ENCODE measurements at regions not wholly inside any gene's neighbourhood (a gene's known extent, or its start where the extent isn't known, plus 50 kb on each side); places are given as distances from the start of the nearest gene placed in this dataset.

DNA sequence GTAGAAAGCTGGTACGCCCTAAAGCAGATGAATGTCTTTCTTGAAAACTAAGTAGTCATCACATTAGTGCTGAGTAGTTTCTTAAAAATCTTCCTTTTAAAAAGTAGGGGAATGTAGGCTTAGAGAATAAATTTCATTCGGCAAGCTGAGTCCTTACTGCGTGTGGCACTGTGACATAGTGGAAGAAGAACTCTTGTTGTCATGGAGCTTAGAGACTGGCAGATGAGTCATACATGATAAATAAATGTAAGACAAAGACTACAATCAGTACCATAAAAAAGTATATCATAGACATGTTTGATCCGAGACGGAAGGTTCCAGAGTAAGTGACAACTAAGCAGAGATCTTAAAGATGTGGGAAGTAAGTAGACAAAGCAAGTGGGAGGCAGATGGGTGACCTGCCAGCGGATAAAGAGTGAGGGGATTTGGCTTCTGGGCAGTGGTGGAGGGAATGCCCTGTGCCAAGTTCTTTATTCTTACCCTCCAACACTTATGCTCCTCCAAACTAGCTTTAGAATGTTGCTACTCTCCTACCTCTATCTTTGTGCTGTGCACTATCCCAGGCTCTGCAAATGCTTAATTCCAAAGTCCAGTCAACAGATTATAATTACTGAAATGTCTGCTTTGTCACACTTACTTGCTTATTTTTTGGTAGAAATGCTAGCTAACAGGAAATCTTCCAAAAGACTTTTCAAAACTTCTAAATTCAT lies 608.5 kb upstream of the USP24 start:
- no peak for DNase-seq (ENCODE audit: low spot score)
- TF ChIP-seq, protein P1, sequence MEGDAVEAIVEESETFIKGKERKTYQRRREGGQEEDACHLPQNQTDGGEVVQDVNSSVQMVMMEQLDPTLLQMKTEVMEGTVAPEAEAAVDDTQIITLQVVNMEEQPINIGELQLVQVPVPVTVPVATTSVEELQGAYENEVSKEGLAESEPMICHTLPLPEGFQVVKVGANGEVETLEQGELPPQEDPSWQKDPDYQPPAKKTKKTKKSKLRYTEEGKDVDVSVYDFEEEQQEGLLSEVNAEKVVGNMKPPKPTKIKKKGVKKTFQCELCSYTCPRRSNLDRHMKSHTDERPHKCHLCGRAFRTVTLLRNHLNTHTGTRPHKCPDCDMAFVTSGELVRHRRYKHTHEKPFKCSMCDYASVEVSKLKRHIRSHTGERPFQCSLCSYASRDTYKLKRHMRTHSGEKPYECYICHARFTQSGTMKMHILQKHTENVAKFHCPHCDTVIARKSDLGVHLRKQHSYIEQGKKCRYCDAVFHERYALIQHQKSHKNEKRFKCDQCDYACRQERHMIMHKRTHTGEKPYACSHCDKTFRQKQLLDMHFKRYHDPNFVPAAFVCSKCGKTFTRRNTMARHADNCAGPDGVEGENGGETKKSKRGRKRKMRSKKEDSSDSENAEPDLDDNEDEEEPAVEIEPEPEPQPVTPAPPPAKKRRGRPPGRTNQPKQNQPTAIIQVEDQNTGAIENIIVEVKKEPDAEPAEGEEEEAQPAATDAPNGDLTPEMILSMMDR (IDR thresholded peaks at IDR 0.05; ENCODE audit: extremely low read depth, missing control alignments), result no peak

DNA sequence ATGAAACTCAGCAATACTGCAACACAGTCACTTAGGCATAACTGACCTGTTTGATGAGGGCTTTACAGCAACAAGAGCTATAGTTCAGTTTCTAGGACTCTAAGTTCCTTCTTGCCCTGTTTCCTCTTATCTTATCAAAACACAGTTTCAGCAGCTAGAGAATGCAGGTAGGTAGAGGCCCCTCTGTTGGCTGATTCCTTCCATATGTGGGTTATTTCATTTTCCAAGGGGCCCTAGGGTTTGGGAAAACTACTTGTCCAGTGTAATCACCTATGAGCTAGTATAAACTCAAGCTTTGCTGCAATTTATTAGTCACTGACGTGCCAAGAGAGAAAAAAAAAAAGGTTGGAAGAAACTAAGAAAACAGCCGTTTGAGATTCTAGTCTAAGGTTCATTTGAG lies 607.7 kb upstream of the USP24 start:
- TF ChIP-seq, protein P1 (IDR thresholded peaks at IDR 0.05; ENCODE audit: extremely low read depth, missing control alignments), result no peak
- no peak for DNase-seq (ENCODE audit: low spot score)

GRCh38 chr1:55821234-55821633 lies 606.1 kb upstream of the USP24 start:
- TF ChIP-seq, protein P1 (IDR thresholded peaks at IDR 0.05; ENCODE audit: extremely low read depth, missing control alignments), result no peak
- DNase-seq (ENCODE audit: low spot score), result no peak

GRCh38 chr1:55820501-55820900 lies 605.3 kb upstream of the USP24 start:
- no peak for DNase-seq (ENCODE audit: low spot score)

GRCh38 chr1:55819011-55819410 lies 603.8 kb upstream of the USP24 start:
- TF ChIP-seq, protein P1 (IDR thresholded peaks at IDR 0.05; ENCODE audit: extremely low read depth, missing control alignments), result no peak
- no peak for DNase-seq (ENCODE audit: low spot score)

More at GRCh38 chr1:55820501-55820900, 605.3 kb upstream of the USP24 start:
- TF ChIP-seq, protein P1 (IDR thresholded peaks at IDR 0.05; ENCODE audit: extremely low read depth, missing control alignments), result no peak

DNA sequence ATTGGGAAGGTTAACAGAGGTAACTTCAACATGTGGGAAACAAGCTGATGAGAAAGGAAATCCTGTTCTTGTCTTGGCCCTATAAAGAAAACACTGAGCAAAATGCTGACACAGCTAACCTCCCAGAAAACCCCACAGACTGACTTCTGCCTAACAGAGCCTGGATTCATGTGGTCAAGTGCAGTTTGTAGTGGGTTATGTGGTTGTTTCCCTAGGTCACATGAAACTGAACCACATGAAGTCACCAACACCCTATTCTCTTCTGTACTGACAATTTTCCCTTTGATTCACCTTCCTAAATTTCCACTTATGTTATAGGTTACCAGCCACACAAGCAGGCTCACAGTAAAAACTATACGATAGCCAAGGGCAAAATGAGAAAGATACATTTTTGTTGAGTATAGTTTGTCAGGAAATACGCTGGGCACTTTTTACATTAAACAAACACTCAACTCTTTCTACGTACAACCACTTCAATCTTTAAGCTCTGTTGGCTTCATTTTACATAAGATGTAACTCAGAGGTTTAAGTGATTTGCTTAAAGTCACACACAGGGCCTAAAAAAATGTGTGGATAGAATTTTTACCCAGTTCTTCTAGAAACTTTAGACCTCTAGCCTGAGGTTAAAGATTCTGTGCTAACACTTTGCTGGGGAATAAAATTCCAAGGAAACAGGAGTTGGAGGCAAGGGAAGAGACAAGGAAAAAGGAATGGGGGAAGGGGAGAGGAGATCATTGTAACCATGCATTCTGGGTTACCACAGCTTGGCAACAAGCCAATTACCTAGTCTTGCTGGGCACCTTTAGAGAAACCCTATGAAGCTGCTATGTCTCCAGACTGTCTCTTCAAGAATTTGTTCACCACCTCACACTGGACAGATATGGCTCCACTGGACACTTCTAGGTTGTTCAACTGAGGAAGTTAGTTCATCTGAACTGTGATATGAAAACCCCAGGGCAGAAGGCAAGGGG lies 601.6 kb upstream of the USP24 start:
- TF ChIP-seq, protein P1 (IDR thresholded peaks at IDR 0.05; ENCODE audit: extremely low read depth, missing control alignments), result no peak
- DNase-seq (ENCODE audit: low spot score), result no peak

Measured in GM20000 (cell line).